CD4-positive, alpha-beta T cell (primary cell): ENCODE measurements at regions not wholly inside any gene's neighbourhood (a gene's known extent, or its start where the extent isn't known, plus 50 kb on each side); places are given as distances from the start of the nearest gene placed in this dataset.

Source experiments
- ATAC-seq: fragments of 200-7000 bp; cut with Tn5 transposase; one replicate; pipeline ENCODE4 v1.10.0; 2022; ENCODE audit warnings: mild to moderate bottlenecking; ENCODE audit not compliant: poor library complexity
- CTCF ChIA-PET: fragments of 350-600 bp; sonication (Branson Sonifier 250); formaldehyde crosslinking; loops from one replicate; lab custom pipeline; 2021; ENCODE audit warnings: antibody characterized with exemption, inconsistent platforms; lab: Charles Lee
- POLR2A ChIA-PET: fragments of 350-600 bp; sonication (Branson Sonifier 250); formaldehyde crosslinking; loops from one replicate; lab custom pipeline; 2021; ENCODE audit warnings: antibody characterized with exemption, inconsistent platforms; lab: Charles Lee
- DNase-seq, 14 experiments: peaks; one replicate each; pipeline ENCODE4 v3.0.0-alpha.2; 2013 to 2020; ENCODE audit warnings: mixed read lengths in 2 of 14
- H3K27ac ChIP-seq, 2 donors: one replicate each; pipeline versions ENCODE4 v1.5.1 to v1.7.0; 2013; ENCODE audit warnings: low read length in 2 of 2, low read depth in 1 of 2, mild to moderate bottlenecking in 1 of 2
- H3K27me3 ChIP-seq, 2 experiments: 1 replicate in 1 of 2; 2 replicates in 1 of 2; pipeline versions ENCODE4 v1.6.1 to v1.7.0; 2013; ENCODE audit warnings: low read length in 2 of 2, control low read depth in 1 of 2, mild to moderate bottlenecking in 1 of 2, moderate library complexity in 1 of 2; ENCODE audit not compliant: insufficient read depth in 2 of 2, control insufficient read depth in 1 of 2
- H3K36me3 ChIP-seq: one replicate; pipeline ENCODE4 v1.6.1; 2013; ENCODE audit warnings: low read length, control low read depth; ENCODE audit not compliant: insufficient read depth
- H3K4me1 ChIP-seq: one replicate; pipeline ENCODE4 v1.6.1; 2013; ENCODE audit warnings: low read length, control low read depth; ENCODE audit not compliant: insufficient read depth
- H3K4me3 ChIP-seq: one replicate; pipeline ENCODE4 v1.5.1; 2013; ENCODE audit warnings: mild to moderate bottlenecking, low read length, moderate library complexity
- H3K9me3 ChIP-seq, 2 experiments: 1 replicate in 1 of 2; 2 replicates in 1 of 2; pipeline versions ENCODE4 v1.6.1 to v1.7.0; 2013; ENCODE audit warnings: low read length in 2 of 2, mild to moderate bottlenecking in 2 of 2, control low read depth in 1 of 2, moderate library complexity in 1 of 2; ENCODE audit not compliant: control insufficient read depth in 1 of 2, insufficient read depth in 1 of 2
- H3K27ac Mint-ChIP-seq: one replicate; pipeline ENCODE4 v1.8.0; 2020; ENCODE audit warnings: mixed read lengths
- H3K27me3 Mint-ChIP-seq: one replicate; pipeline ENCODE4 v1.8.0; 2021; ENCODE audit warnings: mixed read lengths
- H3K36me3 Mint-ChIP-seq: one replicate; pipeline ENCODE4 v1.8.0; 2021; ENCODE audit warnings: low read depth, mixed read lengths
- H3K4me1 Mint-ChIP-seq: one replicate; pipeline ENCODE4 v1.8.0; 2021; ENCODE audit warnings: low read depth, mixed read lengths
- H3K4me3 Mint-ChIP-seq: one replicate; pipeline ENCODE4 v1.8.0; 2020; ENCODE audit warnings: mild to moderate bottlenecking, mixed read lengths
- H3K9me3 Mint-ChIP-seq: one replicate; pipeline ENCODE4 v1.8.0; 2020; ENCODE audit warnings: mixed read lengths
- intact Hi-C, 2 experiments: fragments of 100-400 bp; cut with DNase I in 1 of 2; cut with micrococcal nuclease in 1 of 2; formaldehyde crosslinking; loops; one replicate each; pipeline versions ENCODE4 v1.15.1 to v1.9.0; 2023 to 2025; cut with DNase I, micrococcal nuclease
- TF ChIP-seq, protein P1 (sequence below): fragments of 200-600 bp; IDR thresholded peaks from one replicate; pipeline ENCODE4 v1.8.0; 2022; ENCODE audit warnings: antibody characterized with exemption, mild to moderate bottlenecking

- POLR2A ChIA-PET: no interaction called here
- no peaks in the 10 kb centered on the region for H3K9me3 ChIP-seq
- intact Hi-C loops: no loop called here
- Mint-ChIP-seq H3K4me3 (no peak overlapping the region), H3K9me3 (peaks cover 11% of the 10 kb centered on the region), H3K36me3 (no peaks in the 10 kb centered on the region), H3K4me1 (no peaks in the 10 kb centered on the region), H3K27me3 (no peaks in the 10 kb centered on the region), H3K27ac (no peak overlapping the region)
- no peak overlapping the region for H3K27ac ChIP-seq
- CTCF ChIA-PET: no interaction called here
- H3K27me3 ChIP-seq: no peaks in the 10 kb centered on the region
- no peak for DNase-seq
- TF ChIP-seq, protein P1, sequence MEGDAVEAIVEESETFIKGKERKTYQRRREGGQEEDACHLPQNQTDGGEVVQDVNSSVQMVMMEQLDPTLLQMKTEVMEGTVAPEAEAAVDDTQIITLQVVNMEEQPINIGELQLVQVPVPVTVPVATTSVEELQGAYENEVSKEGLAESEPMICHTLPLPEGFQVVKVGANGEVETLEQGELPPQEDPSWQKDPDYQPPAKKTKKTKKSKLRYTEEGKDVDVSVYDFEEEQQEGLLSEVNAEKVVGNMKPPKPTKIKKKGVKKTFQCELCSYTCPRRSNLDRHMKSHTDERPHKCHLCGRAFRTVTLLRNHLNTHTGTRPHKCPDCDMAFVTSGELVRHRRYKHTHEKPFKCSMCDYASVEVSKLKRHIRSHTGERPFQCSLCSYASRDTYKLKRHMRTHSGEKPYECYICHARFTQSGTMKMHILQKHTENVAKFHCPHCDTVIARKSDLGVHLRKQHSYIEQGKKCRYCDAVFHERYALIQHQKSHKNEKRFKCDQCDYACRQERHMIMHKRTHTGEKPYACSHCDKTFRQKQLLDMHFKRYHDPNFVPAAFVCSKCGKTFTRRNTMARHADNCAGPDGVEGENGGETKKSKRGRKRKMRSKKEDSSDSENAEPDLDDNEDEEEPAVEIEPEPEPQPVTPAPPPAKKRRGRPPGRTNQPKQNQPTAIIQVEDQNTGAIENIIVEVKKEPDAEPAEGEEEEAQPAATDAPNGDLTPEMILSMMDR: no peak
- H3K36me3 ChIP-seq: no peaks in the 10 kb centered on the region
- no peak overlapping the region for H3K4me3 ChIP-seq
- no peak for ATAC-seq
- no peaks in the 10 kb centered on the region for H3K4me1 ChIP-seq
Observed at GRCh38 chr7:109318136-109318535, 748.5 kb downstream of the DNAJB9 start.

DNA sequence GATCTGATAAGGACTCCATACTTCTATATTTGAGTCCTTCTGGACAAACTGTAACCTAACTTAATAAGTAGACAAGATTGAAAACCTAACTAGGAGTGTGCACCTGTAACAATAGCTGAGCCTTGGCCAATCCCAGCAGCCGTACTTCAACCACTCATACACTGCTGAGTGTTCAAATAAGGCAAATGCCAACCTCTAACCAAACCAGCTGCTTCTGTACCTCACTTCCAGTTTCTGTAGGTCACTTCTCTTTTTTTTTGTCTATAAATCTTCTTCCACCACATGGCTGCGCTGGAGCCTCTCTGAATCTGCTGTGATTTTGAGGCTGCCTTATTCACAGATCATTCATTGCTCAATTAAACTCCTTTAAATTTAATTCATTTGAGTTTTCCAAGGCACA is 753.2 kb downstream of the DNAJB9 start:
- no peak overlapping the region for H3K4me3 Mint-ChIP-seq
- H3K9me3 Mint-ChIP-seq: no peaks in the 10 kb centered on the region
- no peaks in the 10 kb centered on the region for H3K4me1 ChIP-seq
- TF ChIP-seq, protein P1: no peak
- no peak overlapping the region for H3K27ac ChIP-seq
- no peaks in the 10 kb centered on the region for H3K27me3 Mint-ChIP-seq
- POLR2A ChIA-PET: no interaction called here
- no peaks in the 10 kb centered on the region for H3K4me1 Mint-ChIP-seq
- H3K4me3 ChIP-seq: no peak overlapping the region
- no peak overlapping the region for H3K27ac Mint-ChIP-seq
- CTCF ChIA-PET: no interaction called here
- no peaks in the 10 kb centered on the region for H3K27me3 ChIP-seq
- no peaks in the 10 kb centered on the region for H3K36me3 ChIP-seq
- no peaks in the 10 kb centered on the region for H3K36me3 Mint-ChIP-seq
- DNase-seq (no peak), ATAC-seq (no peak)
- intact Hi-C loops: no loop called here
- peaks cover 0 to 3% of the 10 kb centered on the region in 2 experiments for H3K9me3 ChIP-seq

DNA sequence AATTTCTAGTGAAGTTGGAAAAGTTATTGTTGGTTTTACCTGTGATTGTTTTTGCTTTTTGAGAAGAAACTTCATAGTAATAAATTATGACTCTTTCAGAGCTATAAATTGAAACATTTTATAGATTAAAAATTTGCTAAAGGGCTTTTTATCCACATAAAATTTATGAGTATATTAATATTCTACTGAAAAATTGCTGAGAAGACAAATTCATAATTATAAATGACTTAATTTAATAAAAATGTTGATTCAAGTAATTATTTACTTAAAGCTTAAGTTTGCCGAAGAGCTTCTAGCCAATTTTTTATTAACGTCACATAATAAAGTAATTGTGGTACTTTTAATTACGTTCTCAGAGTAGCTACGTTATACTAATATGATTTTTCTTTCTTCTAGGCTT is 761.7 kb downstream of the DNAJB9 start:
- Histone ChIP-seq H3K27me3 (no peaks in the 10 kb centered on the region), H3K4me3 (no peak overlapping the region), H3K9me3 (no peaks in the 10 kb centered on the region), H3K27ac (no peak overlapping the region), H3K4me1 (no peaks in the 10 kb centered on the region), H3K36me3 (no peaks in the 10 kb centered on the region)
- no peak overlapping the region for H3K4me3 Mint-ChIP-seq
- no peaks in the 10 kb centered on the region for H3K36me3 Mint-ChIP-seq
- CTCF ChIA-PET: no interaction called here
- TF ChIP-seq, protein P1: no peak
- intact Hi-C loops: no loop called here
- ATAC-seq (no peak), DNase-seq (no peak)
- peaks cover 10% of the 10 kb centered on the region for H3K9me3 Mint-ChIP-seq
- no peak overlapping the region for H3K27ac Mint-ChIP-seq
- no peaks in the 10 kb centered on the region for H3K27me3 Mint-ChIP-seq
- no peaks in the 10 kb centered on the region for H3K4me1 Mint-ChIP-seq
- POLR2A ChIA-PET: no interaction called here
